IMR-90 (cell line): ENCODE measurements at regions not wholly inside any gene's neighbourhood (a gene's known extent, or its start where the extent isn't known, plus 50 kb on each side); places are given as distances from the start of the nearest gene placed in this dataset.

Source experiments
- ATAC-seq: fragments of 200-7000 bp; cut with Tn5 transposase; 2 replicates; pipeline ENCODE4 v1.9.1; 2020; ENCODE audit warnings: low read depth, mild to moderate bottlenecking, moderate library complexity
- BruUV-seq: library from RNA; stranded (reverse); fragments of 400-500 nt; replicated peaks from 2 replicates; lab custom pipeline; 2021; lab: Mats Ljungman, UMichigan
- CTCF ChIA-PET: fragments of 300-600 bp; formaldehyde crosslinking; extraction: SDS; loops from one replicate; lab custom pipeline; 2021; ENCODE audit warnings: antibody characterized with exemption; lab: Yijun Ruan, JAX
- POLR2A ChIA-PET: fragments of 300-600 bp; sonication (Branson Sonifier 250); formaldehyde crosslinking; loops from one replicate; lab custom pipeline; 2022; ENCODE audit warnings: antibody characterized with exemption; ENCODE audit not compliant: unreplicated experiment; lab: Charles Lee
- DNase-seq: peaks from one replicate; pipeline ENCODE4 v3.0.0; 2013
- H2AFZ ChIP-seq: replicated peaks from 2 replicates; pipeline ENCODE3; 2013; ENCODE audit warnings: low read length, mild to moderate bottlenecking; ENCODE audit not compliant: poor library complexity
- H2AK5ac ChIP-seq: 2 replicates; pipeline ENCODE4 v1.6.1; 2013; ENCODE audit warnings: low read depth, low read length, inconsistent platforms
- H2AK9ac ChIP-seq: replicated peaks from 2 replicates; pipeline ENCODE3; 2013; ENCODE audit warnings: mild to moderate bottlenecking, low read depth, low read length, moderate library complexity; ENCODE audit not compliant: poor library complexity
- H2BK120ac ChIP-seq: 2 replicates; pipeline ENCODE4 v1.6.1; 2013; ENCODE audit warnings: low read depth, low read length, inconsistent platforms
- H2BK15ac ChIP-seq: 3 replicates; pipeline ENCODE4 v1.6.1; 2013; ENCODE audit warnings: low read depth, low read length, inconsistent platforms
- H2BK20ac ChIP-seq: 2 replicates; pipeline ENCODE4 v1.6.1; 2013; ENCODE audit warnings: low read depth, mild to moderate bottlenecking, inconsistent platforms, low read length, moderate library complexity
- H2BK5ac ChIP-seq: 2 replicates; pipeline ENCODE4 v1.6.1; 2013; ENCODE audit warnings: mild to moderate bottlenecking, low read depth, low read length, inconsistent platforms; ENCODE audit not compliant: poor library complexity, severe bottlenecking
- H3K14ac ChIP-seq: replicated peaks from 2 replicates; pipeline ENCODE4 v1.6.1; 2013; ENCODE audit warnings: low read depth, low read length, inconsistent platforms
- H3K18ac ChIP-seq: 2 replicates; pipeline ENCODE4 v1.6.1; 2013; ENCODE audit warnings: low read depth, low read length, control low read depth
- H3K23ac ChIP-seq: 2 replicates; pipeline ENCODE4 v1.6.1; 2013; ENCODE audit warnings: low read depth, low read length, inconsistent platforms
- H3K27ac ChIP-seq: 2 replicates; pipeline ENCODE4 v1.5.1; 2013; ENCODE audit warnings: mild to moderate bottlenecking, control low read depth, low read length; ENCODE audit not compliant: insufficient read depth
- H3K27me3 ChIP-seq: 2 replicates; pipeline ENCODE4 v1.6.1; 2013; ENCODE audit warnings: low read length; ENCODE audit not compliant: control insufficient read depth, insufficient read depth
- H3K36me3 ChIP-seq: 2 replicates; pipeline ENCODE4 v1.6.1; 2013; ENCODE audit warnings: low read length, mixed read lengths; ENCODE audit not compliant: control insufficient read depth, insufficient read depth
- H3K4ac ChIP-seq: 2 replicates; pipeline ENCODE4 v1.6.1; 2013; ENCODE audit warnings: low read depth, low read length, inconsistent platforms
- H3K4me1 ChIP-seq: 2 replicates; pipeline ENCODE4 v1.6.1; 2013; ENCODE audit warnings: low read length, mixed read lengths; ENCODE audit not compliant: control insufficient read depth, insufficient read depth
- H3K4me2 ChIP-seq: 2 replicates; pipeline ENCODE4 v1.6.1; 2013; ENCODE audit warnings: low read depth, mild to moderate bottlenecking, control low read depth, low read length, moderate library complexity
- H3K4me3 ChIP-seq: 2 replicates; pipeline ENCODE4 v1.5.1; 2013; ENCODE audit warnings: low read depth, mild to moderate bottlenecking, control low read depth, low read length, moderate library complexity; ENCODE audit not compliant: insufficient read depth
- H3K56ac ChIP-seq: 2 replicates; pipeline ENCODE4 v1.6.1; 2013; ENCODE audit warnings: low read length, inconsistent platforms; ENCODE audit not compliant: insufficient read depth; ENCODE audit errors: extremely low read depth
- H3K79me1 ChIP-seq, 2 experiments: 2 replicates each; pipeline ENCODE4 v1.6.1; 2013; ENCODE audit warnings: low read length in 2 of 2, inconsistent platforms in 1 of 2, low read depth in 1 of 2
- H3K9ac ChIP-seq: 2 replicates; pipeline ENCODE4 v1.6.1; 2013; ENCODE audit warnings: low read depth, low read length, control low read depth
- H3K9me1 ChIP-seq: 2 replicates; pipeline ENCODE4 v1.6.1; 2013; ENCODE audit warnings: low read length, inconsistent platforms; ENCODE audit not compliant: insufficient read depth
- H3K9me3 ChIP-seq: 2 replicates; pipeline ENCODE4 v1.6.1; 2013; ENCODE audit warnings: low read length; ENCODE audit not compliant: control insufficient read depth, insufficient read depth
- H4K20me1 ChIP-seq: 2 replicates; pipeline ENCODE4 v1.6.1; 2013; ENCODE audit warnings: low read length, inconsistent platforms; ENCODE audit not compliant: insufficient read depth
- H4K5ac ChIP-seq: 2 replicates; pipeline ENCODE4 v1.6.1; 2013; ENCODE audit warnings: mild to moderate bottlenecking, low read depth, low read length, control low read depth
- H4K8ac ChIP-seq, 2 experiments: 2 replicates each; pipeline ENCODE4 v1.6.1; 2013; ENCODE audit warnings: low read depth in 2 of 2, low read length in 2 of 2, control low read depth in 1 of 2, inconsistent platforms in 1 of 2
- H4K91ac ChIP-seq: 2 replicates; pipeline ENCODE4 v1.6.1; 2013; ENCODE audit warnings: low read depth, low read length, inconsistent platforms; ENCODE audit not compliant: insufficient read depth
- BHLHE40 ChIP-seq: fragments of 150-350 bp; IDR thresholded peaks from 2 replicates; pipeline ENCODE4 v1.6.1; 2016; ENCODE audit warnings: mild to moderate bottlenecking, low read depth, low read length
- CEBPB ChIP-seq: IDR thresholded peaks from 2 replicates; pipeline ENCODE4 v1.6.1; 2012; ENCODE audit warnings: low read depth, low read length, improper control_type of control experiment
- CHD1 ChIP-seq: IDR thresholded peaks from 2 replicates; pipeline ENCODE4 v1.6.1; 2012; ENCODE audit warnings: low read depth, low read length, improper control_type of control experiment
- CTCF ChIP-seq: conservative IDR thresholded peaks from 2 replicates; pipeline ENCODE4 v1.5.1; 2012; ENCODE audit warnings: mild to moderate bottlenecking, low read depth, low read length, improper control_type of control experiment
- MAFK ChIP-seq: IDR thresholded peaks from 2 replicates; pipeline ENCODE4 v1.6.1; 2012; ENCODE audit warnings: low read depth, low read length, improper control_type of control experiment
- MAZ ChIP-seq: IDR thresholded peaks from 2 replicates; pipeline ENCODE4 v1.6.1; 2012; ENCODE audit warnings: low read depth, mild to moderate bottlenecking, low read length, improper control_type of control experiment, moderate library complexity, borderline replicate concordance
- MXI1 ChIP-seq: IDR thresholded peaks from 2 replicates; pipeline ENCODE4 v1.6.1; 2012; ENCODE audit warnings: low read depth, mild to moderate bottlenecking, low read length, moderate library complexity, borderline replicate concordance
- NFE2L2 ChIP-seq: fragments of 150-350 bp; IDR thresholded peaks from 2 replicates; pipeline ENCODE4 v1.6.1; 2016; ENCODE audit warnings: low read depth, mild to moderate bottlenecking, low read length
- POLR2A ChIP-seq: IDR thresholded peaks from 2 replicates; pipeline ENCODE4 v1.6.1; 2012; ENCODE audit warnings: mild to moderate bottlenecking, low read depth, low read length
- RAD21 ChIP-seq: IDR thresholded peaks from 2 replicates; pipeline ENCODE4 v1.6.1; 2012; ENCODE audit warnings: low read length, improper control_type of control experiment
- RCOR1 ChIP-seq: IDR thresholded peaks from 2 replicates; pipeline ENCODE4 v1.6.1; 2012; ENCODE audit warnings: mild to moderate bottlenecking, low read length, improper control_type of control experiment; ENCODE audit not compliant: insufficient replicate concordance
- RFX5 ChIP-seq: IDR thresholded peaks from 2 replicates; pipeline ENCODE4 v1.8.0; 2012; ENCODE audit warnings: low read depth, mild to moderate bottlenecking, low read length, moderate library complexity
- SMC3 ChIP-seq: fragments of 150-350 bp; IDR thresholded peaks from 2 replicates; pipeline ENCODE4 v1.6.1; 2016; ENCODE audit warnings: low read depth, mild to moderate bottlenecking, antibody characterized with exemption, low read length, moderate library complexity
- WGBS, 2 experiments: methylation state at CpG; one replicate each; pipeline versions ENCODE4 v1.1.5 to v1.1.7; 2013; ENCODE audit warnings: missing lambda C conversion rate in 2 of 2; ENCODE audit not compliant: insufficient read length in 1 of 2; ENCODE audit errors: extremely low coverage in 2 of 2; 5-methylcytosine and 5-hydroxymethylcytosine counted together
- dilution Hi-C: fragments of 300-500 bp; cut with HindIII; formaldehyde crosslinking; loops from one replicate; pipeline ENCODE4 v1.14.3; 2018; ENCODE audit warnings: low sequenced_read_pairs; ENCODE audit not compliant: unreplicated experiment
- in situ Hi-C: fragments of 300-500 bp; cut with MboI; formaldehyde crosslinking; loops from 3 replicates; pipeline ENCODE4 v1.14.3; 2019; ENCODE audit warnings: low sequenced_read_pairs, inconsistent platforms, mixed read lengths
- intact Hi-C: fragments of 100-400 bp; cut with micrococcal nuclease; formaldehyde crosslinking; loops from 2 replicates; pipeline ENCODE4 v1.10.0; 2022
- TF ChIP-seq, protein P1 (sequence below): fragments of 150-350 bp; IDR thresholded peaks from 2 replicates; pipeline ENCODE4 v1.6.1; 2016; ENCODE audit warnings: low read depth, mild to moderate bottlenecking, low read length, moderate library complexity, borderline replicate concordance
- TF ChIP-seq, protein P2 (sequence below): fragments of 150-350 bp; IDR thresholded peaks from 2 replicates; pipeline ENCODE4 v1.6.1; 2017; ENCODE audit warnings: mild to moderate bottlenecking, antibody characterized with exemption, low read length, low read depth

DNA sequence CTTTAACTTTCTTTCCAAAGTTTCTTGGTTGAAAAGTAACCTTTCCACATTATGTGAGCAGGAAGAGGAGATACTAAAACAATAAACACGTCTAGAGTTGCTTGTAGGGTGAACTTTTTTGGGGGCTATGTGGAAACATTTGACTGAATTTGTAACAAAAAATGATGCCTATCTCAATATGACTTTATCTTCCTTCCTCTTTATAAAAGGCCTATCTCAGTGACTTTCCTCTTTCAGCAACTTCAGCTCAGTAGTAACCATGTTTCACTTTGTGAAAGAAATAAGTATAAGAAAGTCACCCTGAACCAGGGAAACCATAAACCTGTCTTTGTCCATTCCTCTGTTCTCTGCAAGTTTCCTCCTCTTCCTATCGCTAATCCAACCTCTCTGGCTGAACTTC is 124.7 kb upstream of the TMEM164 start:
- CTCF ChIA-PET = interaction anchor here (1.5 kb wide), 1 partner anchor 21 kb away, joined by 5 read pairs; no protein-coding TSS in a partner anchor

More for the DNA sequence above, 124.7 kb upstream of the TMEM164 start:
- DNase-seq (no peak), ATAC-seq (no peak)
- H4K91ac ChIP-seq = no peak overlapping the region
- no peak overlapping the region for H3K14ac ChIP-seq
- H3K9me1 ChIP-seq = no peaks in the 10 kb centered on the region
- no peak overlapping the region for H3K56ac ChIP-seq
- dilution Hi-C loops (no loop called here), in situ Hi-C loops (no loop called here), intact Hi-C loops (no loop called here)
- no peak overlapping the region for H3K4me2 ChIP-seq
- no peak overlapping the region for H2BK5ac ChIP-seq
- 0 out of 2 replicates have a peak, but pooled peaks cover 1% of the 10 kb centered on the region for H3K4me1 ChIP-seq
- no peak overlapping the region for H2BK20ac ChIP-seq
- no peaks in the 10 kb centered on the region for H3K79me1 ChIP-seq
- H3K9ac ChIP-seq = no peak overlapping the region
- H3K4me3 ChIP-seq = no peak overlapping the region
- no peak overlapping the region for H2BK15ac ChIP-seq
- no peaks in the 10 kb centered on the region; the same call in 1 of the 2 replicates for H3K27me3 ChIP-seq
- no TSS peak for BruUV-seq
- no peaks in the 10 kb centered on the region for H3K36me3 ChIP-seq
- no peak overlapping the region for H3K18ac ChIP-seq
- WGBS, 2 experiments = 50% methylated on average over 1 of the region's 2 CpGs; no CpG with 5 or more reads in 1 of the 2 experiments
- no peak overlapping the region for H2AK5ac ChIP-seq
- H3K23ac ChIP-seq = no peak overlapping the region
- no peak overlapping the region for H4K5ac ChIP-seq
- no peak overlapping the region for H2AFZ ChIP-seq
- TF ChIP-seq, protein P1, sequence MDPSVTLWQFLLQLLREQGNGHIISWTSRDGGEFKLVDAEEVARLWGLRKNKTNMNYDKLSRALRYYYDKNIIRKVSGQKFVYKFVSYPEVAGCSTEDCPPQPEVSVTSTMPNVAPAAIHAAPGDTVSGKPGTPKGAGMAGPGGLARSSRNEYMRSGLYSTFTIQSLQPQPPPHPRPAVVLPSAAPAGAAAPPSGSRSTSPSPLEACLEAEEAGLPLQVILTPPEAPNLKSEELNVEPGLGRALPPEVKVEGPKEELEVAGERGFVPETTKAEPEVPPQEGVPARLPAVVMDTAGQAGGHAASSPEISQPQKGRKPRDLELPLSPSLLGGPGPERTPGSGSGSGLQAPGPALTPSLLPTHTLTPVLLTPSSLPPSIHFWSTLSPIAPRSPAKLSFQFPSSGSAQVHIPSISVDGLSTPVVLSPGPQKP = no peak
- TF ChIP-seq POLR2A (no peak), MAFK (no peak), MXI1 (no peak), CHD1 (no peak), CTCF (no peak), NFE2L2 (no peak), RCOR1 (no peak), CEBPB (no peak), MAZ (no peak), BHLHE40 (no peak), SMC3 (no peak), RAD21 (no peak), RFX5 (no peak)
- TF ChIP-seq, protein P2, sequence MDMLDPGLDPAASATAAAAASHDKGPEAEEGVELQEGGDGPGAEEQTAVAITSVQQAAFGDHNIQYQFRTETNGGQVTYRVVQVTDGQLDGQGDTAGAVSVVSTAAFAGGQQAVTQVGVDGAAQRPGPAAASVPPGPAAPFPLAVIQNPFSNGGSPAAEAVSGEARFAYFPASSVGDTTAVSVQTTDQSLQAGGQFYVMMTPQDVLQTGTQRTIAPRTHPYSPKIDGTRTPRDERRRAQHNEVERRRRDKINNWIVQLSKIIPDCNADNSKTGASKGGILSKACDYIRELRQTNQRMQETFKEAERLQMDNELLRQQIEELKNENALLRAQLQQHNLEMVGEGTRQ = no peak
- POLR2A ChIA-PET = no interaction called here
- no peak overlapping the region for H3K4ac ChIP-seq
- no peaks in the 10 kb centered on the region for H4K20me1 ChIP-seq
- 0 out of 2 replicates have a peak, but pooled peaks cover 2% of the 10 kb centered on the region for H3K9me3 ChIP-seq
- H4K8ac ChIP-seq = no peak overlapping the region
- H2AK9ac ChIP-seq = no peak overlapping the region
- no peak overlapping the region for H2BK120ac ChIP-seq
- H3K27ac ChIP-seq = no peak overlapping the region
